ENCODE measurements at regions not wholly inside any gene's neighbourhood (a gene's known extent, or its start where the extent isn't known, plus 50 kb on each side); places are given as distances from the start of the nearest gene placed in this dataset.

- no peak for TF ChIP-seq GATA2 (IDR thresholded peaks at IDR 0.05; ENCODE audit: low read depth, low read length)
- no peak for TF ChIP-seq GATA3 (IDR thresholded peaks at IDR 0.05; ENCODE audit: low read depth, low read length)
Measured at GRCh38 chr22:49663311-49663711, 164.4 kb downstream of the BRD1 start.

- no peak for TF ChIP-seq GATA3 (IDR thresholded peaks at IDR 0.05; ENCODE audit: low read depth, low read length)
- no peak for TF ChIP-seq GATA2 (IDR thresholded peaks at IDR 0.05; ENCODE audit: low read depth, low read length)
Measured at GRCh38 chr22:49662681-49663080, 165.0 kb downstream of the BRD1 start.

- TF ChIP-seq GATA3 (IDR thresholded peaks at IDR 0.05; ENCODE audit: low read depth, low read length) (no peak), GATA2 (IDR thresholded peaks at IDR 0.05; ENCODE audit: low read depth, low read length) (no peak)
Measured at GRCh38 chr22:49660794-49661781, 166.6 kb downstream of the BRD1 start.

DNA sequence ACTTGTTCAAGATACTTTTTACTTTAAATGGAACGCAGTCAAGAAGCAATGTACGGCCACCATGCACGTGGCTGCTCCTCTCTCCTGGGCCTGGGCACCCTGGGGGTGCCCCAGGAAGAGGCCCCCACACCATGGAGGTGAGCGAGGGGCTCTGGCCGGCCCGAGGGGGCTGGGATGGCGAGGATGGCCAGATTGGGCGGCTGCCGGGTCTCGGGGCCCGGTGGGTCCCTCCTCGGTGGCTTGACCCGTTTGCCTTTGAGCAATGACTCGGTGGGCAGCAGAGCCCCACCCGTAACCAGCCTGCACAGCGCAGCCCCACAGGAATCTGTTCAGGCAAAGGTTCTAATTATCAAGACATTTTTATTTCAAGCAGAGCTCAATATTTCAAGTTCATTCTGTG is 167.4 kb downstream of the BRD1 start:
- no peak for TF ChIP-seq GATA2 (IDR thresholded peaks at IDR 0.05; ENCODE audit: low read depth, low read length)
- no peak for TF ChIP-seq GATA3 (IDR thresholded peaks at IDR 0.05; ENCODE audit: low read depth, low read length)

- no peak for TF ChIP-seq GATA2 (IDR thresholded peaks at IDR 0.05; ENCODE audit: low read depth, low read length)
- no peak for TF ChIP-seq GATA3 (IDR thresholded peaks at IDR 0.05; ENCODE audit: low read depth, low read length)
Measured at GRCh38 chr22:49659924-49660315, 167.8 kb downstream of the BRD1 start.

- TF ChIP-seq GATA2 (IDR thresholded peaks at IDR 0.05; ENCODE audit: low read depth, low read length) (no peak), GATA3 (IDR thresholded peaks at IDR 0.05; ENCODE audit: low read depth, low read length) (no peak)
Measured at GRCh38 chr22:49659281-49659923, 168.3 kb downstream of the BRD1 start.

DNA sequence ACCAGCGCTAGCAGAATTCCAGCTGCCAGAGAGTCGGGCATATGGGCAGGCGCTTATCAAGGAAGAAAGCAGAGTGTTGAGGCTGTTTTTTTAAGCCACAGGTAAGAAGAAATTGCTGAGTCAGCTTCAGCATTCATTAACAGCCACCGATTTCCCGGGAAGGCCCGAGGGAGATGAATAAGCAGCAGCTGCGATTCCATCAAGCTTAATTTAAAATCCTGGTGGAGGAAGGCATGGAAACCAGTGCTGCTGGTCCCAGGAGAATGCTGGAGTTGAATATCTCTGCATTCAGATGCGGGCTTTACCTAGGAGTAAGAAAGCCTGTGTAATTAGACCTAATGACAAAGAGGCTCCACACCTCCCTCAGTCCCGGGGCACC is 168.8 kb downstream of the BRD1 start:
- TF ChIP-seq GATA3 (IDR thresholded peaks at IDR 0.05; ENCODE audit: low read depth, low read length) (no peak), GATA2 (IDR thresholded peaks at IDR 0.05; ENCODE audit: low read depth, low read length) (no peak)

- TF ChIP-seq GATA3 (IDR thresholded peaks at IDR 0.05; ENCODE audit: low read depth, low read length) (no peak), GATA2 (IDR thresholded peaks at IDR 0.05; ENCODE audit: low read depth, low read length) (no peak)
Measured at GRCh38 chr22:49657974-49658590, 169.6 kb downstream of the BRD1 start.

- no peak for TF ChIP-seq GATA2 (IDR thresholded peaks at IDR 0.05; ENCODE audit: low read depth, low read length)
- TF ChIP-seq GATA3 (IDR thresholded peaks at IDR 0.05; ENCODE audit: low read depth, low read length): no peak
Measured at GRCh38 chr22:49657275-49657973, 170.2 kb downstream of the BRD1 start.

GRCh38 chr22:49656291-49656851 is 171.3 kb downstream of the BRD1 start:
- TF ChIP-seq GATA3 (IDR thresholded peaks at IDR 0.05; ENCODE audit: low read depth, low read length): no peak
- TF ChIP-seq GATA2 (IDR thresholded peaks at IDR 0.05; ENCODE audit: low read depth, low read length): no peak

DNA sequence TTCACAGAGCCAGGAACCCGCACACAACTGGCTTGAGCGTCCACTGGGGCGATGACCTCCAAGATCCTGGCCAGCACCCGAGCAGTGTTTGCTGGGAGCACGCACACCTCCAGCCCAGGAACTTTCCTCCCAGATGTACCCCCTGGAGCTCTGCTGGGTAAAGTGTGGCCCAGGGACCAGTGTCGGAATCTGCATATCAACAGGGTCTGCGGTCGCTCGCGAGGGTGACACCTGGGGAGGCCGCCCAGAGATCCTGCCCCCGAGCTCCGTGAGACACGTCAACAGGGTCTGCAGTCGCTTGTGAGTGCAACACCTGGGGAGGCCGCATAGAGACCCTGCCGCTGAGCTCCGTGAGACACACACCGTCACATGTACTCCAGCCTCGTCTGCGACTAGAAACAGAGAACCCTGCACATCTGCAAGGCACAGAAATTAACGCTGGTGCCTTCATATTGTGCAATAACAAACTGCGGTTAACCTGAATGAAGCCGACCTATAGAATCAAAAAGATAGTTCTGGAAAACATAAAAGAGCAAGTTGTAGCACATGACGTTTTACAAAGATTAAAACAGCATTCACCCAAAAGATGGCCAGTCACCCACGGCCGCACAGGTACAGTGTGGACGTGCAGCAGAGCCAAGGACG is 172.4 kb downstream of the BRD1 start:
- TF ChIP-seq GATA3 (IDR thresholded peaks at IDR 0.05; ENCODE audit: low read depth, low read length) (no peak), GATA2 (IDR thresholded peaks at IDR 0.05; ENCODE audit: low read depth, low read length) (no peak)

- TF ChIP-seq GATA2 (IDR thresholded peaks at IDR 0.05; ENCODE audit: low read depth, low read length) (no peak), GATA3 (IDR thresholded peaks at IDR 0.05; ENCODE audit: low read depth, low read length) (no peak)
Measured at GRCh38 chr22:49650336-49651241, 177.1 kb downstream of the BRD1 start.
